NCI-H2196 treated with DMSO at 0.1 percent for 48 hours (cell line): ENCODE measurements at regions not wholly inside any gene's neighbourhood (a gene's known extent, or its start where the extent isn't known, plus 50 kb on each side); places are given as distances from the start of the nearest gene placed in this dataset.

Experiments
- DNase-seq: peaks from one replicate; lab custom pipeline; 2025; ENCODE audit not compliant: unreplicated experiment; lab: John Stamatoyannopoulos, UW

DNA sequence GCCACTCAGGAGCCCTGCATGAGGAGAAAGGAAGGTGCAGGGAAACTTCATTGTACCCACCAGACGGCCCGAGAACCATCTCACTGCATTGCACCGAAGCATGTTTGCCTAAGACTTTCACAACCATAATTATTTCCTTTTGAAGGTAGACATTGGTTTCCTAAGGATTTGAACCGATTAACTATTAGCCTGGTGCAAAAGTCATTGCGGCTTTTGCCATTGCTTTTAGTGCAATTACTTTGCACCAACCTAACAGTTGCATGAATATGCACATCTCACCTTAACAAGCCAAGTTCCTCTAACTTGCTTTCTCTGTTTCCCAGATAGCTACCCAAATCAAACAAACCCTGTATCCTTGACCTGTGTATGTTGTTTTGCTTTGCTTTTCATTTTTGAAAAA lies 516.3 kb upstream of the ID2 start:
- no peak for DNase-seq

DNA sequence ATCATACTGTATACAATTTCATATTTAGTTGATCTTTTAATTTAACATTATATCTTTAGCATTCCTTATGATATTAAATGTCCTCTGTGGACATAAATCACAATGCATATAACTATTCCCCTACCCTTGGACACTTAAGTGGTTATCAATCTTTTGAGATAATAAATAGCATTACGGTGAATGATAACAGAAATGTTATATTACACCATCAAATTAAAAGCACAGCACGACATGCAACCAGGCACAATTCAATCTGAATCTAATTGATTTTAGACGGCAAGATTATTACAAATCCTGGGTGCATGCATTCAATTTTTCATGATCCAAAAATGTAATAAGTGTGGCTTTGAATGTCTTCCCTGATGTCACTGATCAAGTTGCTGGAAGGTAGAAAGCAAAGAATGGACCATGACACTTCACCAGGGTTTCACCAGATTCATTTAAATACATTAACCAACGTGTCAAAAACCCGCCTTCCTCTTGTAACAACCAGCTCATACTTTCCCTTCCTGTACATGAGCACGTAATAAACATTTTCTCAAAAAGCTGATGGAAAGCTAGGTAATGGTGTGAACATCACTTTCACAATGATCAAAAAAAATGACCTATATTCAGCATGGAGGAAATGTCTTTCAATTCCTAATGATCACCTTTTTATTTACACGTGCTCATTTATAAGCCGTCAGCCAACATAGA lies 513.7 kb upstream of the ID2 start:
- no peak for DNase-seq

DNA sequence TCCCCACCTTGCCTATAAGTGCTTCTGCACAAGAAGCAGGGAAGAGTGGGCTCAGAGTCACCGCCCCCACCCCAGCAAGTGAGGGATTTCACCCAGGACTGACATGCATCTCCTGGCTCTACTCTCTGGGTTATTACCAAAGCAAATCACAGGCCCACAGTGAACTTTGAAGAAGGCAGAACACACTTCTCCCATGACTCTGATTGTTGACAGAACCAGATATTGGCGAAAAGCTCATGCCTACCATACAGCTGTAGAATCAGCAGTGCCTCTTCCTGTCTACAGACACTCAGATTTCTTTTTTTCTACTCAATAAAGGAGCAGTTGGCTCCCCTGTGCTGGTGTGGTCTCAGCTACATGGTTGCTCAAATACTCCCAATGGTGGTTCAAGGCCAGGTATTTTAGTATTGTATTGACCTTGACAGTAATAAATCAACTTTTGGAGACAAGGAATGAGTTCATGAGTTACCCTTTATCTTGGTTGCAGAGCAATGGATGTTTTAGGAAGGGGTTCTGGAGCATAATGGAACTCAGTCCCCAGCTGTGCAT lies 512.9 kb upstream of the ID2 start:
- no peak for DNase-seq

DNA sequence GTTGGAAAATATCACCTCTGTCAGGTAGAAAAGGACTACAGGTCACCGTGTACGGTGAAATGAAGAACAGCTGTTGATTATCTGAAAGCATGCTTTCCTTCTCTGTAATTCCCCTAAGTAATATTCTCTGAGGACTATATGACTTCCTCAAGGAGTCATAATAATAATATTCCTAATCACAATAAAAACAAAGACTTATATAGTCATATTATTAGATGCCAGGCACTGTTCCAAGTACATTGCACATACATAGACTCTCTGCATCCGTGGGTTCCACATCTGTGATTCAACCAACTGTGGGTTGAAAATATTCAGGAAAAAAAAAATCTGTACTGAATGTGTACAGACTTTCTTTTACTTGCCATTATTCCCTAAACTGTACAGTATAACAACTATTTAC lies 512.4 kb upstream of the ID2 start:
- no peak for DNase-seq

DNA sequence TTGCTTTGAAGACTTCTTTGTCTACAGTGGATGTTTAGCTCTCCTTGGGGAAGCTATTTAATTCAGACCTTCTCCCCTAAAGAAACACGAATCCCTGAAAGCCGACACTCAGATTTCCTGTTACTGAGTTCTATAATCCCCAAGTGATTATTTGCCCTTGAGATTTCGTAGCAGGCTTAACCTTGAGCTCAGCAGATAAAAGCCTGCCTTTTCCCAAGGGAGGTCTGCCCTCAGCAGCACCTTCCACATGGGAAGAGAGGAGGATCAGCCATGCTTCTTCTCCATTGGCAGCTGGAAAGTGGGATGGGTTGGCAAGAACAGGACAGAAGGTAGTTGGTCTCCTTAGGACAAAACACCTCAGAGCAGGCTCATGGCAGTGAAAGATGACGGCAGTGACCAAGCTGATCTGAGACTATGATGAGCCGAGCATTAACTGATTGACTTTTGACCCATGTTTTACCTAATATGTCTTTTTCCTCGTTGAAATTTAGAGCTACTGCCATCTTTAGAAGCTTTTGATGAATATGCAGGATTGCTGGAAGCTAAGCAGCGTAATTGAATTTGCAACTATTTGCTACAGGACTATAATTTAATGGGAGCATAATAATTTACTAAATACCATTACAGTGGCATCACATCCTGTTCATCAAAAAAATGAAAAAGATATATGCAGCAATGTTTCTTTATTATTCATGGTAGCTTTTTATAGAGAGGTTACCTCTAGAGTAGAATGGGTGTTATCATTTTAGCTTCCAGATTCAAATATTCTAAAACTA lies 511.1 kb upstream of the ID2 start:
- DNase-seq: no peak

DNA sequence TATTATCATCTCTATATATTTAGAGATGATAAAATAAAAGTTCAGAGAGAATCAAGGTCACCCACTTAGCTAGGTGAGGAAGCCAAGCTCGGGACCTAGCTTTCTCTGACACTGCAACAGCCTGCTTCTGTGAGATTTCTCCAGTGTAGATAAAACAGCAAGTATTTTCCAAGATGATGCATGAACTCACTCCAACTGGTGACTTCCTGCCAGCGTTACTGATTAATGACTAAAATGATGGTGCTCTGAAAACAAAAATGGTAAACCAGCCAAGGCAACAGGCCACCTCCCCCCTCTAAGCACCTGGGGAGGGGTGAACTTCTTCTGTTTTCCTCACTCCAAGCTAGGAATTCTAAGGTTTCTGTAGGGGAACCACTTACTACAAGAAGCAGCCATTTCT lies 510.2 kb upstream of the ID2 start:
- no peak for DNase-seq

DNA sequence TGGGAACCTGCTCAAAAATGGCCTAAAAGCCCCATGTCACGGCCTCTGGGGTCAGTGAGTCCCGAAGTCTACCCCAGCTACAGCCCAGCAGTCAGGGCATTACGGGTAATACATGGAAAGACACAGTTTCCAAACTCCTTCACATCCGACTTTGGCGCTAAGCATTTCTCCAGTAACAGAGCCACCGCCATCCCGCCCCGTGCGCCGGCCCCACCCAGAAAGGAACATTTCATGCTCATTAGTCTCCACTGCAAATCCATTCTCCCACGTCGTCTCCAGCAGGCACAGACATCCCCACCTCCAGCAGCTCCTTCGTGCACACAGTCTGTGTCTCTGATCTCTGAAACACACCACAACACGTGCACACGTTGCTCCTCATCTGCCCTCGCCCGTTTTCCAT lies 509.2 kb upstream of the ID2 start:
- DNase-seq: no peak

DNA sequence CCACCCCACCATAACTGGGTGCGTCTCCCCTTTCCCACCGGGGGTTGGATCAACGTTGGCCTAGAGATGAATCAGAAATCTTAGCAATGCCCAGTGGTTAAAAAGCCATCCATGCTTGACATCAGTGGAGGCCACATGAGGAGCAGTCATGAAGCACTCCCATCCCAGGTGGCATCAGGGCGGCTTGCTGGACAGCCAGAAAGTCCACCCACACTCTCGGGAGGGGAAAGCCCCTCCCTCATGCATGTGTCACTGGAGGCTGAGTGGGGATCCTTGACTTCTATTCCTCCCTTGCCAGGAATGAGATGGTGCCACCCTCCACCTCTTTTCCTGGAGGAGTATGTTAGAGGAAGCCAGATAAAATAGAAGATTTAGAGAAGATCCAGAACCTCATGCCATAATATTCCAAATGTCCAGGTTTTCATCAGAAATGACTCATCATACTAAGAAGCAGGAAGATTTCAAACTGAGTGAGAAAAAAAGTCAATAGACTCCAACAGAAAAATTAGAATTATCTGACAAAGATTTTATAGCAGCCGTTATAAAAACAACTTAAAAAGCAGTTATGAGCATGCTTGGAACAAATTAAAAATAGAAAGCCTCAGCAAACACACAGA lies 507.1 kb upstream of the ID2 start:
- DNase-seq: no peak

DNA sequence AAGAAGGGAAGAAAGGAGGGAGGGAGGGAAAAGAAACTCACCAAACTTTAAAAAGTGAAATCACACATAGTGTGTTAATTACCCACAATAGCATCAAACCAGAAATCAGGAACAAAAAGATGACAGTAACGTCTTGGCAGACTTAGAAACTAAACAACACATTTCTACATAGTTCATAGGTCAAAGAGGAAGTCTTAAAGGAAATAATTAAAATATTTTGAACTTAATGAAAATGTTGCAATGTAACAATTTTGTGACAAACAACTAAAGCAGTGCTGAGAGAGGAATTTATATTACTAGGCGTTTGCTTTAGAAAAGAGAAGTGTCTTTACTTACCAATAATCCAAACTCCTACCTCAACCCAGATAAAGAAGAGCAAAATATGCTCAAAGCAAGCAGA lies 505.0 kb upstream of the ID2 start:
- DNase-seq: no peak

DNA sequence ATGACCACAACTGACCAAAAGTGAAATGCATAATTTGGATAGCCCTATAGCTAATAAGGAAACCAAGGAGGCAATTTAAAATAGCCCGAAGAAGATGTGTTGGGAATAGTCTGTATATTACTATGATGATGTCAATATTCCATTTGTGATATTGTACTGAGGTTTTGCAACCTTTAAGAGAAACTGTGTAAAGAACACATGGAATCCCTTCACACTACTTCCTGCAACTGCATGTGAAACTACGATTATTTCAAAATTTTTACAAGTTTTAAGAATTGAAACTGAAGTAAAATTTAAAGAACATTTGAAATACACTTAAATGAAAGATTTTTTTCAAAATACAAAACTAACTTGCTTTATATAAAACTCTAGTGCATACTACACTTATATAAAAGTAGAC lies 504.3 kb upstream of the ID2 start:
- no peak for DNase-seq

DNA sequence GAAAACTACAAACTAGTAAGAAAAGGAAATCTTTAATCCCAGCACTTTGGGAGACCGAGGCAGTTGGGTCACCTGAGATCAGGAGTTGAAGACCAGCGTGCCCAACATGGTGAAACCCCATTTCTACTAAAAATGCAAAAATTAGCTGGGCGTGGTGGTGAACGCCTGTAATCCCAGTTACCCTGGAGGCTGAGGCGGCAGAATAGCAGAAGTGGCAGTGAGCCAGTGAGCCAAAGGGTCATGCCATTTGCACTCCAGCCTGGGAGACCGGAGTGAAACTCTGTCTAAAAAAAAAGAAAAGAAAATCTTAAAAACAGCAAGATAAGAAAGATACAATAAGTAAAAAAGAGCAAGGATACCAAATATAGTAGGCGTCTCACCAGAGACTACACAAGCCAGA lies 502.9 kb upstream of the ID2 start:
- no peak for DNase-seq

DNA sequence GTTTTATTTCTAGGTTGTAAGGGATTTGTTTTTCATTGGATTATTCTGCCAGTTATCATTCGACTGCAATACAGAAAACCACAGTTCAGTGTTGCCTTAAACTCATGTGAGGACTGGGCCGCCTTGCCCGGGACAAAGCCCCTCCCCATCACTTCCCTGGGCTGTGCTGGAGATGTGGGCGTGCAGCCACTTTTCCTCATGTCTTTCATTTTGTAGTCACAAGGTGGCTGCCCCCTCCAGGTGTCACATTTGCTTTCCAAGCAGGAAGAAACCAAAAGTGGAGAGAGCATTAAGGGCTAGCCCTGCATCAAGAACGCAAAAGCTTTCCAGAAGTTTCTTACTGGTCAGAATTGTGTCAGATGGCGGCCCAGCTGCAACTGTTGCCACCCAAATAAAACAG lies 492.5 kb upstream of the ID2 start:
- no peak for DNase-seq

DNA sequence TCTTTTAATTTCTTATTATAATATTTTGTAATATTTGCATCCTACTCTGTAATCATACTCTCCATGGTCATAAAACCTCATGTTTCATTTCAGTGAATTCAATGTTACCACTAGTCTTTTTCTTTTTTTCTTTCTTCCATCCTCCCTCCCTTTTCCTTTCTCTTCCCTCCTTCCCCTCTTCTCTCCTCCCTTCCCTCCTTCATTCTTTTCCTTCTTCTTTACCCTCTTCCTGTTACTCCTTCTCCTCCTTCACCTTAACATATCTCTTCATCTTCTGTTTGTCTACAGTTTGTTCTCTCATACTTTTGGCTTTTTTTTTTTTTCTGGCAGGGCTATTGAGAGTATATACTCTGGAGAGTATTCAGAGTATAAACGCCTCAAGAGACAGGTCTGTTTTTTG lies 491.6 kb upstream of the ID2 start:
- DNase-seq: no peak

DNA sequence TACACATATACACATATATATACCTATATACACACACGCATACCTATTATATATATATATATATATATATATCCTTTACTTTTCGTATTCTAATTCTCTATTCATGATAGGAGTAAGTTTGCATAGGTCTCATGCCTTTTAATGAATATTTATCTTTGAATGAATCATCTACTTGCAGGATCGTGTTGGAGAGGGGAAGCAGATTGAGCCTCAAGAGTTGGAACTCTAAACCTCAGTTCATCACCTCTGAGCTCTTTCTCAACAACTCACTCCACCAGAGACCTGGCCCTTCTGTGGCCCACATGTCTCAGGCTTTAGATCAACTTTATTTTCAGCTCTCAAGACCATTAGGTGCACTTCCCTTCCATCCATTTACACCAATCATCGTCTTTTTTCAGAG lies 490.4 kb upstream of the ID2 start:
- no peak for DNase-seq

DNA sequence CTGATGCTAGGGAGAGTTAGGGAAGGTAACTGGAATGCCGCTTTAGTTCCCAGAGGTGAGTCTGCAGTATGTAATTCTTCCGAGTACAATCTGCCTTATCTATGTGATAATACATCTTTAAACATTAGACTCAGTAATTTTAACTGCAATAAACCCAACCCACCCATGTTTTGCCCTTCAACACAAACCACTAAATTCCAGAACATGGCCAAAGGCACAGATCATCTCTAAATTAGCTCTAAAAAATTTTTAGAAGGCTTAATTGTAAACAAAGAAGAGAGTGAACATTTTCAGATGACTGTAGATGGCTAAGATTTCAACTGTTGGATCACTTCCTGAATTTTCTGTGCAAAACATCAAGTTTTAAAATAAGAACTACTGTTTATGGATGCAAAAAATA lies 488.7 kb upstream of the ID2 start:
- DNase-seq: no peak

DNA sequence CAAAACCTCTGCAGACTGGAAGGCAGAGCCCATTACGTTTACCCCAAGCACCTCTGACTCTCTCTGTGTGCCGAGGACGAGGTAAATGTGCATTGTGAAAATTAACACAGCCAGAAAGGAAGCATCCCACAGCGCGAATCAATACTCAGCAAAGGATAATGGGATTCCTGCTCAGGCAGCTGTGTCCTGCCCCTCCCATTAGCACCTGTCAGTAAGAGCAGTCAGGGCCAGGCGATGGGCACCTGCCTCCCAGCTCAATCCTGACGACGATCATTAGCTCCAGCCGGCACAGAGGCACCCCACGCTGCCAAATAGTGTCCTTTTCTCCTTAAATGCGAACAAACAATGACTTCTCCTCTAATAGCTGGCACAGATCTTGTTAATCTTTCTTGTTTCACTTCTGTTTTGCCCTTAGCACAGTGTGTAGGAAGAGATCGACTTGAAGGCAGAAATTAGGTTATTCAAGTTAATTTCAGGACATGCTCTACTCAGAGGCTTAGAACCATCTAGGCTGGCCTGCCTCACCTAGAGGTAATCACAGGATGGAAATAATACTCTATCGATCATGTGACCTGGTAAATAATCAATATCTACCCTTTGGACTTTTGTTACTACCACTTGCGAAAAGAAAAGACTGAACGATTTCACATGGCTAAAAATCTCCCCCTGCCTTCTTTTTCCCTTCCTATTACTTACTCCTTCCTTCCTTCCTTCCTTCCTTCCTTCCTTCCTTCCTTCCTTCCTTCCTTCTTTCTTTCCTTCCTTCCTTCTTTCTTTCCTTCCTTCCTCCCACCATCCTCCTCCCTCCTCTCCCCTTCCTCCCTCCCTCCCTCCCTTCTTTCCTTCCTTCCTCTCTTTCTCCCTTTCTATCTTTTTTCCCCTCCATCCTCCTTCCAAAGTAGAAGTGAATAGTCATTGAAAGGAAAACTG lies 487.9 kb upstream of the ID2 start:
- peak; percentile 75 for DNase-seq

DNA sequence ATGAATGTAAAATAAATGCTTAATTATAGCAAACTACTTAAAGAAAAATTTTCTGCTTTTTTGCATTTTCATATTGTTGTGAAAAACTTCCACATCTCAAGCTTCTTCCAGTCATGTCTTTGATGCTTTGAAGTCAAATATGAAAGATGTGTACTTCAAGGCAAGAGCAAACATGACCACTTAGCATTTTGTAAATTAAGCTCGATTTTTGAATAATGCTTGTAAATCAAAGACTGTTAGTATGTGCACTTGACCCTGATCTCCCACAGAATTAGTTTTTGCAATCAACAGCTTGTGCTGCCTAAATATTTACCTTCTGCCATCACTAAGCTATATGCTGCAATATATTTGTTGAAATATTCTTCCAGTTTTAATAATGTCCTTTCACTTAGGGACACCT lies 486.1 kb upstream of the ID2 start:
- DNase-seq: no peak

DNA sequence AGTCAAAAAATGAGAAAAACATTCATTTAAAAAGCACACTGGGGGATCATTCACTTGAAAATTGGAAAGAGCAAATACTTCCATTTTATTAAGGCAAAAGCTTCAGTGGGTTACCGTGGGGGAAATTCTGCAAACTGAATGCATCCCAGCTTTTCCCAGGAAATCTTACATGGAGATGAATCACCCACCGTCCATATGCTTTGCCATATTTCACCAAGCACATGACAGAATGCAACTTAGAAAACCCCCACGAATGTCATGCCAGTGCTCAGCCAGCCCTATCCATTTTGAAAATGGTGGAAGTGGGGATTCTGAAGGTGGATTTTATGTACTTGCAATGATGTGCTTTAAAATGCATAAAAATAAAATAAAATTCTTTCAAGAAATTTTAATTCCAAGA lies 485.5 kb upstream of the ID2 start:
- DNase-seq: no peak

DNA sequence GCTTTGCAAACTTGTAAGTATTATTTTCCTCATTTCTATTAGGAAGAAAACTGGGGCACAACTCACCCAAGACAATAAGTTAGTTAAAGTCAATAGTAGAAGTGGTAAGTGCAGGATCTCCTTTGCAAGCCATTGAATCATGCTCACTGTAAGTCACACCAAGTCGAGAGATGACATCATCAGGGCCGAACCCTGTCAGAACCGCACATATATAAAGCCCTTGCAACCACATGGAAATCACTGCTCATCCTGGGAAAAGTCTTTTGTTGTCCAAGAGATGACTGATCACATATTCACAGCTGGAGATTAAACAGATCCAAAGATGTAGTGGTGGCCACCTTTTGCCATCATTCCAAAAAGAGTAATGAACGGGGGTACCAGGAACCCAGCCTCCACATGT lies 484.8 kb upstream of the ID2 start:
- no peak for DNase-seq

DNA sequence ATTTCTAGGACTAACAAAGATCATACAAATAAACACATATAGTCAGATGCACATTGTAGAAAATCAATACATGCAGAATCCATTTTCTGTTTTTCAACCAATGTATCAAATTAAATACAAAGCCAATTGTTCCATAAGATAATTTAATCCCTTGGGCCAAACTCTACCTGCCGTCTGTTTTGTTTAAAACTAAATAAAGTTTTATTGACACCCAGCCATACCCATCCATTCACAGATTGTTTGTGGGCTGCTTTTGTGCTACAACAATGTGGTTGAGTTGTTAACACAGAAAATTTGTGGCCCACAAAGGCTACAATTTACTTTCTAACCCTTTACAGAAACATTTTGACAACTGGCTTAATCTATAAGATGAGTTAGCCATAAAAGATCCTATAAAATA lies 484.0 kb upstream of the ID2 start:
- DNase-seq: no peak

DNA sequence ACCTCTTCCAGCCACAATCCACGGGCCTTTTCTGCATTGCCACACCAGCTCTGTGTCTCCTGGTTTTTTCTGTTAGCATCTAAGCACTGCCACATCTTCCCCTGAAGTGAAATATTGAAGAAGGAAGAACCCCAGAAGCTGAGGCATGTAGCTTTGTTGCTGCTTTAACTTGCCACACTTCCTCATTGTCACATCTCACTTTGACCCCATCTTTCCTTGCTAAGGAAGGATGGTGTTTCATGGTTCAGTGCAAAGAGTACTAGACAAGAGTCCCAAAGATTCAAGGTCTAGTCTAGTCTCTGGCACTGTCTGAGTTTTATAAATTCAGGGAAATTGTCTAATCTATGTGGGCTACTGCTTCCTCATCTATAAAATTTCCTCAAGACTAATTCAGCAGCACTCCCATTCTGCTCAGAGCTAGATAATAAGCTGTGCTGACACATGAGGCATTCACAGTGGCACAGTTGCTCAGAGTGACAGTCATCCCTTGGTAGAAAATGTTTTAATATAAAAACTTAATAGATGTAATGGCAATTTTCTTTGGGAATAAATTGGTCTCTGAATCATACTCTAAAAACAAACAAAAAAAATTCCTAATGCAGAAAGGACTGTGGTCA lies 483.0 kb upstream of the ID2 start:
- no peak for DNase-seq
